ENCODE measurements at regions not wholly inside any gene's neighbourhood (a gene's known extent, or its start where the extent isn't known, plus 50 kb on each side); places are given as distances from the start of the nearest gene placed in this dataset.

- TF ChIP-seq CTCF (IDR thresholded peaks at IDR 0.05) = no peak
Observed at GRCh38 chr10:83931669-83932068, 207.6 kb upstream of the GHITM start.

DNA sequence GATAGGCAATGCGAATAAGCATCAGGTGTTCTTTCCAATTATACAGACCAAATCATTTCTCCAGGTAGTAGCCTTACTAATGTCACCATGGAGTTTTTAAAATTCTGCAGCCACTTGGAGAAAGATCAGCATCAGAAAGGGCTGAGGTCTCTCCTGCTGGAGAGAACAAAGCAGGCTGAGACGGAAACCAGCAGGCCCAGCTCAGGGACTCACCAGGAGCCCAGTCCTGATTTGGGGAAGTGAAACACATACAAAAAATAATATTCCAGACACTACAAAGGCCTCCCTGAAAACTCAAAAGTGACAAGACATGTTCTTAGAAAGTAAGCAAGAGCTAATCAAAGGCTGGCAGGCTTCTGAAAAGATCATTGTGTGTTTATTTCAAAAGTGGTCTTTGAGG lies 207.1 kb upstream of the GHITM start:
- no peak for TF ChIP-seq CTCF (IDR thresholded peaks at IDR 0.05)

GRCh38 chr10:83934062-83934461 lies 205.2 kb upstream of the GHITM start:
- no peak for TF ChIP-seq CTCF (IDR thresholded peaks at IDR 0.05)

- TF ChIP-seq CTCF (IDR thresholded peaks at IDR 0.05) = no peak
Observed at GRCh38 chr10:83934641-83935338, 204.5 kb upstream of the GHITM start.

GRCh38 chr10:83935339-83935736 lies 204.0 kb upstream of the GHITM start:
- TF ChIP-seq CTCF (IDR thresholded peaks at IDR 0.05) = no peak

- no peak for TF ChIP-seq CTCF (IDR thresholded peaks at IDR 0.05)
Observed at GRCh38 chr10:83935911-83936310, 203.4 kb upstream of the GHITM start.

DNA sequence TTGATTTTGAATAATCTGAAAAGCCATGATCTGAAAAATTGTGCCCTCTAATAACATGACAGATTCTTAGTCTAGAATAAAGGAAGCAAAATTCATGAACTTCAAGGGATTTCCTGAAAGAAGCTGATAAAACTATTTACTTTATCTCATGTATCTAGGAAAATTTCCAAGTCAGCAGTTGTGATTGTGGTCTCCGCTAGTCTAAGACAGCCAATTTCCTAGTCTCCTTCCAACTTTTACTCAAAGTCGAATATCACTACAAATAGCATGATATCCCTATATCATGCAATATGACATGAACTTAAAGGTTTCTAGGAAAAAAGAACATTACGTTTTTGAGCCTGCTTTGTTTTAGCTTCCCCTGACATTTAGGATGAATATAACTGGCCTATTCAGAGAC lies 202.1 kb upstream of the GHITM start:
- no peak for TF ChIP-seq CTCF (IDR thresholded peaks at IDR 0.05)

GRCh38 chr10:83937826-83938225 lies 201.5 kb upstream of the GHITM start:
- no peak for TF ChIP-seq CTCF (IDR thresholded peaks at IDR 0.05)
